AG04449 (cell line): ENCODE measurements at regions not wholly inside any gene's neighbourhood (a gene's known extent, or its start where the extent isn't known, plus 50 kb on each side); places are given as distances from the start of the nearest gene placed in this dataset.

Source experiments
- CTCF ChIA-PET: fragments of 350-600 bp; formaldehyde crosslinking; extraction: SDS; loops from one replicate; lab custom pipeline; 2021; ENCODE audit warnings: antibody characterized with exemption; lab: Yijun Ruan, JAX
- POLR2A ChIA-PET: fragments of 400-600, 350-600 bp; formaldehyde crosslinking; extraction: SDS; loops from one replicate; lab custom pipeline; 2020; ENCODE audit warnings: antibody characterized with exemption, inconsistent platforms; lab: Yijun Ruan, JAX
- DNase-seq: peaks from one replicate; pipeline ENCODE4 v3.0.0-alpha.2; 2010; ENCODE audit warnings: low read depth, low spot score
- H3K4me3 ChIP-seq: 2 replicates; pipeline ENCODE4 v1.5.1; 2011; ENCODE audit warnings: low read depth, mild to moderate bottlenecking, control low read depth, low read length
- TF ChIP-seq, protein P1 (sequence below): IDR thresholded peaks from one replicate; pipeline ENCODE4 v1.5.1; 2011; ENCODE audit warnings: mild to moderate bottlenecking, moderate library complexity, low read length, control low read depth, inconsistent platforms; ENCODE audit not compliant: insufficient read depth; ENCODE audit errors: missing control alignments

DNA sequence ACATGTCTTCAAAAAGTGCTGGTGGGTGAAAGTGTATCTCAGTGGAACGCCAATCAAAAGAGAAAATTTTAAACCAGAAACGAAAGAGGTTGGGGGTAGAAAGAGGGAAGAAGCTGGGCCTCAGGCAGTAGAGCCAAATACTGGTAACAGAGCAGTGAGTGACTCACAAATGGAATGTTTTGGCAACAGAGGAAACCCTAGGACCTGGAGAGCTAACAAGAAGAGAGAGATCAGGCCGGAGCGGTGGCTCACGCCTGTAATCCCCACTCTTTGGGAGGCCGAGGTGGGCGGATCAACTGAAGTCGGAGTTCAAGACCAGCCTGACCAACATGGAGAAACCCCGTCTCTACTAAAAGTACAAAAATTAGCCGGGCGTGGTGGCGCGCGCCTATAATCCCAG lies 450.8 kb upstream of the NAALADL2 start:
- no peak for DNase-seq
- POLR2A ChIA-PET = no interaction called here
- CTCF ChIA-PET = no interaction called here
- H3K4me3 ChIP-seq = no peak overlapping the region
- TF ChIP-seq, protein P1, sequence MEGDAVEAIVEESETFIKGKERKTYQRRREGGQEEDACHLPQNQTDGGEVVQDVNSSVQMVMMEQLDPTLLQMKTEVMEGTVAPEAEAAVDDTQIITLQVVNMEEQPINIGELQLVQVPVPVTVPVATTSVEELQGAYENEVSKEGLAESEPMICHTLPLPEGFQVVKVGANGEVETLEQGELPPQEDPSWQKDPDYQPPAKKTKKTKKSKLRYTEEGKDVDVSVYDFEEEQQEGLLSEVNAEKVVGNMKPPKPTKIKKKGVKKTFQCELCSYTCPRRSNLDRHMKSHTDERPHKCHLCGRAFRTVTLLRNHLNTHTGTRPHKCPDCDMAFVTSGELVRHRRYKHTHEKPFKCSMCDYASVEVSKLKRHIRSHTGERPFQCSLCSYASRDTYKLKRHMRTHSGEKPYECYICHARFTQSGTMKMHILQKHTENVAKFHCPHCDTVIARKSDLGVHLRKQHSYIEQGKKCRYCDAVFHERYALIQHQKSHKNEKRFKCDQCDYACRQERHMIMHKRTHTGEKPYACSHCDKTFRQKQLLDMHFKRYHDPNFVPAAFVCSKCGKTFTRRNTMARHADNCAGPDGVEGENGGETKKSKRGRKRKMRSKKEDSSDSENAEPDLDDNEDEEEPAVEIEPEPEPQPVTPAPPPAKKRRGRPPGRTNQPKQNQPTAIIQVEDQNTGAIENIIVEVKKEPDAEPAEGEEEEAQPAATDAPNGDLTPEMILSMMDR = no peak

DNA sequence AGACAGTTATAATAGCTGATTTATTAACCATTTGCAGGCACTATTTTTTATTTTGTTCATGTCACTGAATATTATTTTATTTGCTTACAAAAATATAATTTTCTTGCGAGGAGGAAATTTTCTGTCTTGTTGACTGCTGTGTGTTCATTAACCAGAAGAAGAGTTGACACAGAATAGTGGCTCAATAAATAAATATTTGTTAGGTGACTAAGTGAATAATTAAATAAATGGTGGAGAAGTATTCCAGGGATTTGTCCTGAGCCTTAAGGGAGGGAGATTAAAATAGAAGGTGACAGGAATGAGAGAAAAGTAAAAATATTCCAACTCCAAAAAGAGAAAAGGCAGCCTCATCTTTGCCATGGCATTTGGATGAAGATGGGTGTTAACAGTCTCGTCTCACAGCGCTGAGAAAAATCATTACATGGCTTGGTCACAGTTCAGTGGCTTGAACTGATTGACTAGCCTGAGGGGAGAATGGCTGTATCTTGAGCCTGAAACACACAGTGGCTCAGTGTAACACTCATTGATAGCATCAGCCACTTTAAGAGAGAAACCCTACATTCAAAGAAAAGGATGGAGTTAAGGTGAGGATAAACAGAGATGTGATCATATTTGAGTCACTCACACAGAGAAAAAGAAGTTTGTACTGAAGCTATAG lies 449.9 kb upstream of the NAALADL2 start:
- TF ChIP-seq, protein P1 = no peak
- DNase-seq = no peak
- ChIA-PET CTCF (interaction anchor here (0.8 kb wide), 1 partner anchor 55 kb away, joined by 3 read pairs; no protein-coding TSS in a partner anchor), POLR2A (no interaction called here)
- H3K4me3 ChIP-seq = no peak overlapping the region

DNA sequence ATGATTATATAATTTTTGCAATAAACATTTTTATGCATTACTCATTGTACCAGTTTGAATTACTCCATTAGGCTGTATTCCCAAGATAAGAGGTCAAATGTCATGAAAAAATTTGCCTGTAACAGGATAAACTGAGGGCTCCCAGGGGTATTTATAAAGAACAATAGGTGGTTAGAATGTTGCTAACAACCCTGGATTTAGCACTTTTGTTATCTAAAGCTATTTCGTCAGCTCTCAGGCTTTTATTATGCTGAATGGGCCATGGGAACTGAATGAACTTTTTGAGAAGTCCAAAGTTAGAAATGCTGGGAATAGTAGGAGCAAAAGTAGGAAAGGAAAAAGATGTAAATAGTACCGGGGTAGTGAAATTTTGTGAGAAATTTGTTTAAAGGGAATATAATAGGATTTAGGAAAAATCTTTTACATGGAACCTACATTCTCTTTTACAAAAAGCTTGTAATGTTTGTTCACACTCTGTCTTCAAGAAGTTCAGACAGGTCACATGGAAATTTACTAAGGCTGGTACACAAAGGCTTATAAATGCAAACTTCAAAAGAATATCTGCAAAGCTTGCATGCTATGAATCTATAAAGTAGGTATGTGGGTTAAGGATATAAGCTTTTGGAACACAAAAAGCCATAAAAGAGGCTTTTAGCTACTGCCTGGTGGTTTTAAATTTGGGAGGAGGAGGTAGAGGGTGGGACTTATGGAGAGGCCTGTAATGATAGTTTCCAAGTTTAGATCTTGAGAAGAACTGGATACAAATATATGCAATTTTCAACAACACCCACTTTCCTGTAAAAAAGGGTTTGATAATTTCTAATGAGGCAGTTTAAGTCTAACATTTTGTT lies 445.8 kb upstream of the NAALADL2 start:
- POLR2A ChIA-PET = no interaction called here
- H3K4me3 ChIP-seq = no peak overlapping the region
- CTCF ChIA-PET = no interaction called here
- no peak for DNase-seq
- TF ChIP-seq, protein P1 = no peak

DNA sequence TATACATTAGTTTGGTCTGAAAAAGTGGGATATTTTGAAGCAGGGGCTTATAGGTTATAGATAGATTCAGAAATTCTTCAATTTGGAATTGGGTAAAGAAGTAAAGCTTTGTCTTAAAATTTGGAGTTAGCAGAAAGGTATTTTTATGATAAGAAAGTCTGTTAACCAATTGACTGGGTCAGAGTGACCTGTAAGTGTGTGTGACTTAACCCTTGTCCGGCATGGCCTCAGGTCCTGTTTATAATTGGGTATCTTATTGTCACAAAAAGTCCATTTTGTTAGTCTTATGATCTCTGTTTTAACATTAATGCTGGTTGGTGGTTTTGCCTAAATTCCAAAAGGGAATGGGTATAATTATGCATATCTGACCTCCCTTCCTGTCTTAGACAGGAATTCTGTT lies 444.2 kb upstream of the NAALADL2 start:
- DNase-seq = no peak
- H3K4me3 ChIP-seq = no peak overlapping the region
- TF ChIP-seq, protein P1 = no peak
- ChIA-PET POLR2A (no interaction called here), CTCF (no interaction called here)

DNA sequence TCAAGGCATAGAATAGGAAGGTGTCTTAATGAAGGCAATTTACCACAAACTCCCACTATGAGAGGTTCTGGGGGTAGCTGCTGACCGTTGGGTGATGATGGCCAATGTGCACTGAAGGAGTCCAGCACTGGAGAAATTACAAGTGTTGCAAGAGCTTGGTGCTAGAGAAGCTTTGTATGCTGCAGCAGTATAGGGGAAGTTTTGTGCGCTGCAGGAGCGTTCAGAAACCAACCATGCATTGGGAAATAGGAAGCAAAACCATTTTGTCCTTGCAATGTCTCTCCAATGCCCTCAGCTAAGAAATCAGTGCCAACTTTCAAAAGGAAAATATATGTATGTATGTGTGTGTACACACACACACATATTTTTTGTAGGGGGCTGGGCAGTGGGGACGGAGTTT lies 441.6 kb upstream of the NAALADL2 start:
- ChIA-PET POLR2A (interaction anchor here (0.8 kb wide), 1 partner anchor 88 kb away, joined by 3 read pairs; no protein-coding TSS in a partner anchor), CTCF (no interaction called here)
- TF ChIP-seq, protein P1 = no peak
- no peak overlapping the region for H3K4me3 ChIP-seq
- DNase-seq = no peak

DNA sequence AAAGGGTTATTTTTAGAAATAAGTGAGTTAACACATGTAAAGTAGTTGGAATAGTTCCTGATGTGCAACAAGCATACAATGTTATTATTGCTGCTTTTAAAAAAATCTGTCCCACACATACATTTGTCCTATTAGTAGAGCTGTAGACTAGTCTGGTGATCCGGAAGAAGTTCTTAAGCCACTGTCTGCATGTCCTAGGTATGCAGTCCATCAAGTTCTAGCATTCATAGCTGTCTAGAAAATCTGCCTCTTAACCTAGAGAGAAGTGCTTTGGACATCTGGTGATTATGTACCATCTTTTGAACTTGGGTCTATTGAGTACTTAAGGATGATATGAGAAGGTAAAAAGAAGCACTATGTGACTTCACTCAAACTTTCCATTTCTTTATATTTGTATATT lies 439.9 kb upstream of the NAALADL2 start:
- no peak for DNase-seq
- ChIA-PET CTCF (no interaction called here), POLR2A (no interaction called here)
- TF ChIP-seq, protein P1 = no peak
- H3K4me3 ChIP-seq = no peak overlapping the region
